Osteocyte (in vitro differentiated cells): ENCODE measurements at regions not wholly inside any gene's neighbourhood (a gene's known extent, or its start where the extent isn't known, plus 50 kb on each side); places are given as distances from the start of the nearest gene placed in this dataset.

Experiments used
- DNase-seq: peaks from one replicate; pipeline ENCODE4 v3.0.0; 2021; ENCODE audit warnings: mixed read lengths; ENCODE audit not compliant: unreplicated experiment; ENCODE audit errors: extremely low spot score
- H3K27ac Mint-ChIP-seq: one replicate; pipeline ENCODE4 v1.8.0; 2021; ENCODE audit warnings: mild to moderate bottlenecking, mixed read lengths; ENCODE audit not compliant: unreplicated experiment
- H3K27me3 Mint-ChIP-seq: one replicate; pipeline ENCODE4 v1.8.0; 2021; ENCODE audit warnings: mixed read lengths; ENCODE audit not compliant: unreplicated experiment
- H3K36me3 Mint-ChIP-seq: one replicate; pipeline ENCODE4 v1.8.0; 2021; ENCODE audit warnings: mixed read lengths; ENCODE audit not compliant: unreplicated experiment
- H3K4me1 Mint-ChIP-seq: one replicate; pipeline ENCODE4 v1.8.0; 2021; ENCODE audit warnings: mixed read lengths; ENCODE audit not compliant: unreplicated experiment
- H3K4me3 Mint-ChIP-seq: one replicate; pipeline ENCODE4 v1.8.0; 2021; ENCODE audit warnings: mild to moderate bottlenecking, moderate library complexity, mixed read lengths; ENCODE audit not compliant: unreplicated experiment
- H3K9me3 Mint-ChIP-seq: one replicate; pipeline ENCODE4 v1.8.0; 2021; ENCODE audit warnings: mixed read lengths; ENCODE audit not compliant: unreplicated experiment
- CTCF ChIP-seq: fragments of 200-600 bp; sonication (generic); IDR thresholded peaks from 2 replicates; pipeline ENCODE4 v1.5.0; 2021; ENCODE audit warnings: antibody characterized with exemption, mild to moderate bottlenecking, moderate library complexity

GRCh38 chr13:110799246-110800236 is 86.0 kb downstream of the ING1 start:
- Mint-ChIP-seq H3K9me3 (no peaks in the 10 kb centered on the region), H3K4me1 (peaks cover 33% of the 10 kb centered on the region), H3K36me3 (peaks cover 2% of the 10 kb centered on the region), H3K27ac (peak overlapping the region; percentile 94), H3K4me3 (peak overlapping the region; percentile 67), H3K27me3 (no peaks in the 10 kb centered on the region)
- no peak for TF ChIP-seq CTCF
- no peak for DNase-seq

- peaks cover 29% of the 10 kb centered on the region for H3K4me1 Mint-ChIP-seq
- peaks cover 2% of the 10 kb centered on the region for H3K36me3 Mint-ChIP-seq
- H3K27me3 Mint-ChIP-seq, result no peaks in the 10 kb centered on the region
- no peak for DNase-seq
- peak overlapping the region; percentile 94 for H3K27ac Mint-ChIP-seq
- no peak for TF ChIP-seq CTCF
- H3K4me3 Mint-ChIP-seq, result peak overlapping the region; percentile 42
- no peaks in the 10 kb centered on the region for H3K9me3 Mint-ChIP-seq
Measured at GRCh38 chr13:110801044-110801443, 87.5 kb downstream of the ING1 start.

GRCh38 chr13:110802260-110802659 is 88.8 kb downstream of the ING1 start:
- Mint-ChIP-seq H3K4me3 (no peak overlapping the region), H3K9me3 (no peaks in the 10 kb centered on the region), H3K27ac (no peak overlapping the region)

GRCh38 chr13:110806636-110807035 is 93.1 kb downstream of the ING1 start:
- Mint-ChIP-seq H3K27ac (no peak overlapping the region), H3K36me3 (no peaks in the 10 kb centered on the region), H3K9me3 (no peaks in the 10 kb centered on the region), H3K4me3 (no peak overlapping the region), H3K27me3 (peaks cover 26% of the 10 kb centered on the region), H3K4me1 (peaks cover 2% of the 10 kb centered on the region)
- TF ChIP-seq CTCF, result no peak
- DNase-seq, result no peak

More at GRCh38 chr13:110802260-110802659, 88.8 kb downstream of the ING1 start:
- Mint-ChIP-seq H3K27me3 (no peaks in the 10 kb centered on the region), H3K36me3 (peaks cover 2% of the 10 kb centered on the region), H3K4me1 (peaks cover 29% of the 10 kb centered on the region)
- no peak for DNase-seq
- no peak for TF ChIP-seq CTCF

DNA sequence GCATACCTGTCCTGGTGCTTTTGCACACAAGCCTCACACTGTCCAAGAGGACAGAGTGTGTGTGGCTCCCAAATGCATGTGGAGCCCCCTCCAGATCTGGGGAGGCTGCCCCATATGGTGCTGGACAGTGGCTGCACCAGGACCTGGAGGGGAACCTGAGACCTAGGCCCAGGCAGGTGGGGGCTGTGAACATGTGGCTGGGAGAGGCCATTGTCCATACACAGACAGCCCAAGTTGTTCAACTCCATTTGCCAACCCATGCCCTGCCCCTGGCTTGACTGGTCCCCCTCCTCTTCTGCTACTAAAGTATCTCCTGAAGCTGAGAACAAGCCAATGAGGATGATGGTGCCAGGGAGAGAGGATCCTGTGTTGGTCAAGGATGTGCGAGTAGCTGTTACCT is 94.0 kb downstream of the ING1 start:
- Mint-ChIP-seq H3K4me1 (peaks cover 2% of the 10 kb centered on the region), H3K27ac (no peak overlapping the region), H3K36me3 (no peaks in the 10 kb centered on the region), H3K27me3 (peaks cover 30% of the 10 kb centered on the region), H3K9me3 (no peaks in the 10 kb centered on the region), H3K4me3 (no peak overlapping the region)
- no peak for DNase-seq
- no peak for TF ChIP-seq CTCF
